22Rv1 (cell line): ENCODE measurements at regions not wholly inside any gene's neighbourhood (a gene's known extent, or its start where the extent isn't known, plus 50 kb on each side); places are given as distances from the start of the nearest gene placed in this dataset.

ENCODE experiments used
- H3K27ac ChIP-seq: fragments of 450-650 bp; 2 replicates; pipeline ENCODE4 v1.5.1; 2017
- CTCF ChIP-seq: fragments of 450-650 bp; IDR thresholded peaks from 2 replicates; pipeline ENCODE4 v1.5.1; 2017; ENCODE audit warnings: mild to moderate bottlenecking
- ZFX ChIP-seq: fragments of 450-650 bp; IDR thresholded peaks from 2 replicates; pipeline ENCODE4 v1.6.1; 2017; ENCODE audit warnings: antibody characterized with exemption, borderline replicate concordance

DNA sequence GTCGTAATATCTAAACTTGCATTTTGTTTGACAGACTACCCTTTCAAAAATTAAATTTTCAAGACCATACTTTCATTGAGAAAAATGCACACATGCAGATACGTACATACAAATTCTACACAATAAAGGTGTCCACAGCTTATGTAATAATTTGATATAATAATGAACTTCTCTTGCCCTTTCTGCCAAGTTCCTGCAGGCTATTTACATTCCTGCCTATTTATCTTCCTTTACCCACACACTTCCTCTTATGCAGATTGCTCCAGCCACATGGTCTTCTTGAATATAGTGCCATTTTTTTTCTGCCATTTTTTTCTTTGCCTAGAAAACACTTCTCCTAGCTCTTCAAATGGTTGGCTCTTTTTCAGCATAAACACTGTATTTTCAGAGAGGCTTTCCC is 826.9 kb upstream of the CDH8 start:
- TF ChIP-seq ZFX (no peak), CTCF (no peak)
- no peak overlapping the region for H3K27ac ChIP-seq

- no peak overlapping the region for H3K27ac ChIP-seq
Observed at GRCh38 chr16:62853887-62854286, 817.6 kb upstream of the CDH8 start.

DNA sequence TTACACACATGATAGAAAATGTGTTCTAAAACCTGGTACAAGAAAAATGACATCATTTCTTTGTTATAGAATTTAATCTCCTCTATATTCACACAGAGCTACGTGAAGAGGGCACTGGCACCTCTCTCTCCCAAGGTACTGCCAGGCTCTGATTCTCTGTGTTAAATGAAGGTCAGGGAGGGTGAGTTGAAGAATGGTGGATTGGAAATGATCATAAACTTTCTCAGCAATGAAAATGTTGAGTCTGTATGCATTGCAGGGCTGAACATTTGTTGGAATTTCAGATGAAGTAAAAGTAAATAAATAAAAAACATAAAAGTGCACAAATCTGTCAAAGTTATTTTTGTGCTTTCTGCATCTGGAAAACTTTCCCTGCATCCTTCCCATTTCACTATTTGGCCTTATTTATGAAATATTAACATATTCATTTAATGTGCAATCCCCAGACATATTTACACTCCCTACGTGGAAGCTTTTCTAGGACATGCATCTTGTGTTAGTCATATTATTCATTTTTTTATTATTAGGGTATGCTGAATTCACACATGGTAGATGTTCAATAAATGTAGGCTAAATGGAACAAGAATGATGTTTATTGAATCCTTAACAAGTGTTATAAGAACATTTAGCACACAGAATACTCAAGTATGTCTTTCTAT is 810.3 kb upstream of the CDH8 start:
- no peak overlapping the region for H3K27ac ChIP-seq
- TF ChIP-seq ZFX: no peak
- TF ChIP-seq CTCF: no peak

More at GRCh38 chr16:62853887-62854286, 817.6 kb upstream of the CDH8 start:
- TF ChIP-seq ZFX: no peak
- TF ChIP-seq CTCF: no peak

DNA sequence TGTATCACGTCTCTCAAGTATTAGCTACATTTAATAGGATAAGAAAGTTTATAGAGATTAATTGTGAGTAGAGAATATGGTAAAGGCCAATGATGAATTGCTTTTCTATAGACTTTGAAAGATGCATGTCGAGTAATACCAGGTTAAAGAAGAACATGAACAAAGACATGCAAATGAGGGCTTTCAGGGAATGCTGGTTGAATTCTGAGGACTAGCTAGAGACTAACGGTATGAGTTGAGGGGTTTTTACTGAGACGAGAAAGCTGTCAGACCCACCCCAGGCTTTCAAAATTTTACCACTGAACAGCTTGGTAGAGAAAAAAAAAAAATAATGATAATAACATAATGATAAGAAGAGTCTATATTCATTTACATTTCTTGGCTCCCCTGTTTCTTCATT is 796.0 kb upstream of the CDH8 start:
- TF ChIP-seq ZFX: no peak
- TF ChIP-seq CTCF: no peak
- no peak overlapping the region for H3K27ac ChIP-seq

GRCh38 chr16:62831235-62831850 is 795.1 kb upstream of the CDH8 start:
- no peak for TF ChIP-seq ZFX
- TF ChIP-seq CTCF: no peak
- H3K27ac ChIP-seq: no peak overlapping the region

DNA sequence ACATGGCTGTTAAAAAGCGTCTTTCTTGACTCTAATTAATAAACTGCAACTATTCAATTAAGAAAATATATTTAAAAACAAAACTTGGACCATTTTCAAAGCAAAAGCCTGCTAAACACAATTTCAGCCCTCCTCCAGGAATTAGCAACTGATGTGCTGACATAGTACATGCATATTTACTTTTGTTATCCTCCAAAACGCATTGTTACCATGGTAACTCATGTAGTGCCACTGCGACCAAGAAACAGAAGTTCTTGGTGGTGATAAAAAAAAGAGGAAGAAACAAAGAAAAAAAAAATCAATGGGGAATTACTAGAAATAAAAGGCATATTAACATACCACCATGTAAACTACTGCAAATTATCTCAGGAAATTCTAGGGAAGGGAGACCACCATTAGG is 793.4 kb upstream of the CDH8 start:
- TF ChIP-seq CTCF (no peak), ZFX (no peak)
- no peak overlapping the region for H3K27ac ChIP-seq

DNA sequence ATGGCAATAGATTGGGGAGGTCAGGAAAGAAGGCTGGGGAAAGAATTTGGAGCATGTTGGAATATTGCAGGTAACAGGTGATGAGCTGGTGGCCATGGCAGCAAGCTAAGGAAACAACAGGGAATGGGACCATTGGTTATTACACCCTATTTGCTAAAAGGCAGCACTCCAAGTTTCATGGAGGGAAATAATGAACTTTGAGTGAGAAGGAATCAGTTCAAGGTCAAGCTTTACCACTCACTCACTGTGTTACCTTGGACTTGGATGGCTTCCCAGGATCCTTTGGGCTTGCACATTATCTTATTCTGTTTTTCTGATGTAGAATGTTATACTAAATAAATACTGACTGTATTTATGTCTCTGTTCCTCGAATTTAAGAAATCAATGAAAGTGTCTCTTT is 792.8 kb upstream of the CDH8 start:
- TF ChIP-seq CTCF (no peak), ZFX (no peak)

More for the DNA sequence above, 792.8 kb upstream of the CDH8 start:
- H3K27ac ChIP-seq: no peak overlapping the region
